HepG2 (cell line): ENCODE measurements at regions not wholly inside any gene's neighbourhood (a gene's known extent, or its start where the extent isn't known, plus 50 kb on each side); places are given as distances from the start of the nearest gene placed in this dataset.

ENCODE experiments used
- ATAC-seq: fragments of 200-7000 bp; cut with Tn5 transposase; 3 replicates; pipeline ENCODE4 v1.9.1; 2020; ENCODE audit warnings: mild to moderate bottlenecking, moderate library complexity
- BruUV-seq: library from RNA; stranded (reverse); fragments of 400-500 nt; replicated peaks from 2 replicates; lab custom pipeline; 2021; lab: Mats Ljungman, UMichigan
- CTCF ChIA-PET: fragments of 300-600 bp; formaldehyde crosslinking; extraction: SDS; loops from one replicate; lab custom pipeline; 2021; ENCODE audit warnings: low total read pairs, inconsistent platforms, low intra/inter-chr PET ratio; lab: Yijun Ruan, JAX
- POLR2A ChIA-PET: fragments of 350-600 bp; sonication (Branson Sonifier 250); formaldehyde crosslinking; loops from one replicate; lab custom pipeline; 2020; ENCODE audit warnings: antibody characterized with exemption, inconsistent platforms; lab: Yijun Ruan, JAX
- DNase-seq: peaks from one replicate; pipeline ENCODE4 v3.0.0-alpha.2; 2015; ENCODE audit warnings: low spot score
- FAIRE-seq: peaks from 3 replicates; lab custom pipeline; 2011; peaks lifted over from hg19 to GRCh38; lab: Jason Lieb, UNC
- H2AFZ ChIP-seq: one replicate; pipeline ENCODE4 v1.6.1; 2011; ENCODE audit warnings: low read length, inconsistent platforms
- H3K27ac ChIP-seq: fragments of 300-600 bp; 3 replicates; pipeline ENCODE4 v1.8.0; 2011; ENCODE audit warnings: mixed run types, mild to moderate bottlenecking, mixed read lengths, low read length, inconsistent platforms; ENCODE audit not compliant: insufficient read depth; ENCODE audit errors: extremely low read length
- H3K27me3 ChIP-seq, 2 experiments: fragments of 200-600 bp in 1 of 2; 2 replicates in 1 of 2; 3 replicates in 1 of 2; pipeline versions ENCODE4 v1.6.0 to v1.8.0; 2011; ENCODE audit warnings: low read length in 2 of 2, mild to moderate bottlenecking in 2 of 2, moderate library complexity in 2 of 2, inconsistent platforms in 1 of 2; ENCODE audit not compliant: insufficient read depth in 2 of 2, control insufficient read depth in 1 of 2
- H3K36me3 ChIP-seq, 2 experiments: fragments of 200-600 bp in 1 of 2; replicated peaks in 1 of 2; 2 replicates in 1 of 2; 3 replicates in 1 of 2; pipeline versions ENCODE4 v1.5.1 to v1.8.0; 2011; ENCODE audit warnings: low read length in 2 of 2, inconsistent platforms in 1 of 2; ENCODE audit not compliant: insufficient read depth in 2 of 2, control insufficient read depth in 1 of 2
- H3K4me1 ChIP-seq: 2 replicates; pipeline ENCODE4 v1.5.1; 2012; ENCODE audit warnings: low read length, inconsistent platforms; ENCODE audit not compliant: insufficient read depth
- H3K4me2 ChIP-seq: 2 replicates; pipeline ENCODE4 v1.6.0; 2011; ENCODE audit warnings: low read depth, low read length, inconsistent platforms
- H3K4me3 ChIP-seq, 3 experiments: fragments of 200-600 bp in 1 of 3; sonication (generic), shearing (Covaris generic) in 1 of 3; replicated peaks in 1 of 3; 2 replicates each; pipeline ENCODE4 v1.5.1; 2011 to 2016; ENCODE audit warnings: low read length in 3 of 3, inconsistent platforms in 2 of 3, low read depth in 2 of 3, mild to moderate bottlenecking in 2 of 3, control low read depth in 1 of 3, mixed read lengths in 1 of 3; ENCODE audit not compliant: insufficient read depth in 1 of 3
- H3K79me2 ChIP-seq: one replicate; pipeline ENCODE4 v1.6.1; 2011; ENCODE audit warnings: low read length, inconsistent platforms; ENCODE audit not compliant: insufficient read depth
- H3K9ac ChIP-seq: 2 replicates; pipeline ENCODE4 v1.6.0; 2011; ENCODE audit warnings: mild to moderate bottlenecking, low read depth, low read length, inconsistent platforms; ENCODE audit not compliant: insufficient read depth
- H3K9me3 ChIP-seq: 2 replicates; pipeline ENCODE4 v1.5.1; 2012; ENCODE audit warnings: mild to moderate bottlenecking, low read length
- H4K20me1 ChIP-seq: 2 replicates; pipeline ENCODE4 v1.6.0; 2011; ENCODE audit warnings: inconsistent platforms, mild to moderate bottlenecking, low read length, moderate library complexity; ENCODE audit not compliant: insufficient read depth
- CBFB ChIP-seq: sonication (generic); formaldehyde crosslinking; IDR thresholded peaks from 2 replicates; pipeline ENCODE4 v1.4.0; 2020; ENCODE audit warnings: missing genetic modification reagents
- CENPBD1 ChIP-seq: sonication (generic); formaldehyde crosslinking; IDR thresholded peaks from 2 replicates; pipeline ENCODE4 v1.8.0; 2022; ENCODE audit warnings: missing genetic modification reagents, low read depth, mild to moderate bottlenecking, borderline replicate concordance
- CHD4 ChIP-seq: fragments of 200-600 bp; sonication (generic); IDR thresholded peaks from 2 replicates; pipeline ENCODE4 v1.7.0; 2017; ENCODE audit warnings: mild to moderate bottlenecking, low read length, borderline replicate concordance
- MYNN ChIP-seq: sonication (generic); formaldehyde crosslinking; IDR thresholded peaks from 2 replicates; pipeline ENCODE4 v1.4.0; 2020; ENCODE audit warnings: mild to moderate bottlenecking, low read depth, missing genetic modification reagents
- SMYD3 ChIP-seq: sonication (generic); formaldehyde crosslinking; IDR thresholded peaks from 2 replicates; pipeline ENCODE4 v1.8.1; 2023; ENCODE audit warnings: mild to moderate bottlenecking, missing genetic modification reagents
- SRSF9 ChIP-seq: fragments of 200-400 bp; formaldehyde crosslinking; IDR thresholded peaks from 2 replicates; pipeline ENCODE4 v1.6.1; 2018; ENCODE audit warnings: borderline replicate concordance, mild to moderate bottlenecking, low read depth, low read length; ENCODE audit not compliant: insufficient read depth, poor library complexity, severe bottlenecking
- ZNF143 ChIP-seq: sonication (generic); formaldehyde crosslinking; IDR thresholded peaks from 2 replicates; pipeline ENCODE4 v1.4.0; 2020; ENCODE audit warnings: missing genetic modification reagents
- ZNF331 ChIP-seq: sonication (generic); formaldehyde crosslinking; IDR thresholded peaks from 2 replicates; pipeline ENCODE4 v1.4.0; 2020; ENCODE audit warnings: missing genetic modification reagents
- ZNF644 ChIP-seq: IDR thresholded peaks from 2 replicates; pipeline ENCODE4 v1.6.1; 2016; ENCODE audit warnings: low read depth
- ZSCAN20 ChIP-seq: sonication (generic); formaldehyde crosslinking; IDR thresholded peaks from 2 replicates; pipeline ENCODE4 v1.4.0; 2020; ENCODE audit warnings: missing genetic modification reagents, mild to moderate bottlenecking, borderline replicate concordance
- WGBS: methylation state at CpG from one replicate; pipeline ENCODE4 v1.1.6; 2017; ENCODE audit warnings: low lambda C conversion rate; 5-methylcytosine and 5-hydroxymethylcytosine counted together
- in situ Hi-C: cut with HindIII; loops from 2 replicates; pipeline ENCODE4 v1.10.0; 2017; ENCODE audit warnings: low pct_unique_long_range_greater_than_20kb; ENCODE audit not compliant: extremely low pct_ligation_motif_present
- intact Hi-C: fragments of 100-400 bp; cut with micrococcal nuclease; formaldehyde crosslinking; loops from one replicate; pipeline ENCODE4 v1.10.0; 2022; ENCODE audit not compliant: unreplicated experiment
- TF ChIP-seq, protein P1 (sequence below): sonication (generic); IDR thresholded peaks from 2 replicates; pipeline ENCODE4 v1.6.1; 2016; ENCODE audit warnings: low read depth, borderline replicate concordance
- TF ChIP-seq, protein P2 (sequence below): sonication (generic); formaldehyde crosslinking; IDR thresholded peaks from 2 replicates; pipeline ENCODE4 v1.5.0; 2020; ENCODE audit warnings: missing genetic modification reagents

GRCh38 chr5:63217422-63217821, 638.8 kb downstream of the LRRC70 start:
- Histone ChIP-seq H3K27ac (no peak overlapping the region), H3K9me3 (no peaks in the 10 kb centered on the region; the same call in 1 of the 2 replicates), H3K36me3 (no peaks in the 10 kb centered on the region), H3K4me1 (no peaks in the 10 kb centered on the region), H3K4me3 (no peak overlapping the region), H4K20me1 (no peaks in the 10 kb centered on the region), H3K27me3 (no peaks in the 10 kb centered on the region), H2AFZ (no peak overlapping the region), H3K4me2 (no peak overlapping the region), H3K9ac (no peak overlapping the region), H3K79me2 (no peaks in the 10 kb centered on the region)
- BruUV-seq: no TSS peak
- POLR2A ChIA-PET: no interaction called here
- DNase-seq (no peak), FAIRE-seq (no peak), ATAC-seq (no peak)
- intact Hi-C loops (no loop called here), in situ Hi-C loops (no loop called here)
- TF ChIP-seq MYNN (CRISPR knock-in tag) (no peak), CHD4 (no peak), ZNF331 (no peak), ZSCAN20 (CRISPR knock-in tag) (no peak), ZNF143 (CRISPR knock-in tag) (no peak), ZNF644 (no peak), CENPBD1 (CRISPR knock-in tag) (no peak), SRSF9 (no peak), SMYD3 (CRISPR knock-in tag) (no peak), CBFB (CRISPR knock-in tag) (no peak)
- TF ChIP-seq, protein P1, sequence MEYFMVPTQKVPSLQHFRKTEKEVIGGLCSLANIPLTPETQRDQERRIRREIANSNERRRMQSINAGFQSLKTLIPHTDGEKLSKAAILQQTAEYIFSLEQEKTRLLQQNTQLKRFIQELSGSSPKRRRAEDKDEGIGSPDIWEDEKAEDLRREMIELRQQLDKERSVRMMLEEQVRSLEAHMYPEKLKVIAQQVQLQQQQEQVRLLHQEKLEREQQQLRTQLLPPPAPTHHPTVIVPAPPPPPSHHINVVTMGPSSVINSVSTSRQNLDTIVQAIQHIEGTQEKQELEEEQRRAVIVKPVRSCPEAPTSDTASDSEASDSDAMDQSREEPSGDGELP: no peak
- TF ChIP-seq, protein P2, sequence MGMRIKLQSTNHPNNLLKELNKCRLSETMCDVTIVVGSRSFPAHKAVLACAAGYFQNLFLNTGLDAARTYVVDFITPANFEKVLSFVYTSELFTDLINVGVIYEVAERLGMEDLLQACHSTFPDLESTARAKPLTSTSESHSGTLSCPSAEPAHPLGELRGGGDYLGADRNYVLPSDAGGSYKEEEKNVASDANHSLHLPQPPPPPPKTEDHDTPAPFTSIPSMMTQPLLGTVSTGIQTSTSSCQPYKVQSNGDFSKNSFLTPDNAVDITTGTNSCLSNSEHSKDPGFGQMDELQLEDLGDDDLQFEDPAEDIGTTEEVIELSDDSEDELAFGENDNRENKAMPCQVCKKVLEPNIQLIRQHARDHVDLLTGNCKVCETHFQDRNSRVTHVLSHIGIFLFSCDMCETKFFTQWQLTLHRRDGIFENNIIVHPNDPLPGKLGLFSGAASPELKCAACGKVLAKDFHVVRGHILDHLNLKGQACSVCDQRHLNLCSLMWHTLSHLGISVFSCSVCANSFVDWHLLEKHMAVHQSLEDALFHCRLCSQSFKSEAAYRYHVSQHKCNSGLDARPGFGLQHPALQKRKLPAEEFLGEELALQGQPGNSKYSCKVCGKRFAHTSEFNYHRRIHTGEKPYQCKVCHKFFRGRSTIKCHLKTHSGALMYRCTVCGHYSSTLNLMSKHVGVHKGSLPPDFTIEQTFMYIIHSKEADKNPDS (CRISPR knock-in tag): no peak
- CTCF ChIA-PET: no interaction called here
- WGBS: 13% methylated on average over 4 of the region's 4 CpGs
